Frontal cortex (tissue), 3 donors: ENCODE measurements at regions not wholly inside any gene's neighbourhood (a gene's known extent, or its start where the extent isn't known, plus 50 kb on each side); places are given as distances from the start of the nearest gene placed in this dataset.
A peak's percentile ranks its signal among the peaks of the same experiment; 100 is the strongest.

Source experiments
- DNase-seq, 2 donors: peaks; one replicate each; pipeline ENCODE4 v3.0.0; 2012; ENCODE audit warnings: low spot score in 2 of 2
- FAIRE-seq: peaks from 2 replicates; lab custom pipeline; 2012; peaks lifted over from hg19 to GRCh38; lab: Jason Lieb, UNC
- donor health status: control.
- donor health status: control.
- donor health status: control.

DNA sequence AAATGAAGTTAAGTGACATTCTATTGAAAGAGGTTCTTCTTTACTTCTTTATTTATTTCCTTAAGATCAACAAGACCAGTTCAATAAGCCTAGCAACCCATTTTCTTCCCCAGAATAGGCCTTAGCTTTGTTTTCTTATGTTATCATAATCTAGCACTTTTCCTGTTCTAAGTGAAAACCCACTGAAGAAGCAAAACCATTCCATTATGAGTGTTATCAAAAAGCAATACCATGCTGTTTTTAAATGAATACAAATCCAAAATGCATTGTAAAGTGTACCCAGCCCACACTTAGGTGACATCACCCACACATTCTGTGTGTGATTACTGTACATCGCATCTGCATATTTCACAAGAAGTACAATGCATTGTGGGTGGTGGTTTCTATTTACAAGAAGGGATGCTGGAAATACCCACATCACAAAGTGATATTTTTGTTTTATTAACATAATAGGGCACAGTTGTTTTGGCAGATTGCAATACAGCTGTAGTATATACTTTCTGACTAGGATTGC, 679.5 kb downstream of the KCNJ3 start:
- DNase-seq (no peak), FAIRE-seq (no peak)

DNA sequence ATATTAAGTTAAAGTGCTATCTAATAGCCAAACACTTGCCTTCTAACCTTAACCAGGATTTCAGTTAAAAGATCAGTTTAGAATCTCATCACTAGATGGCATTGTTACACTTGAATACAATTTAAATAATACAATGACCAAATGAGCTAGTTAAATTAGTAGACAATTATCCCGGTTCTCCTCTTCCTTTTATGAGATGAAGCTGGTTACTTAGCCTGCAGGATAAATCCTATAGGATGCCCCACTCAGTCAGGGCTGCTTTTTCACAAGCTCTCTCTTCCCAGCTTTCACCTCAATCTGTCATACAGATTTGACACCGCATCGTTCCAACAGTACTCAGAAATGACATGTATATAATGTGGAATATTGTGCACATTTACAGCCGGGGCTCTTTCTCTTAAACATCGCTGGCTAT, 678.8 kb downstream of the KCNJ3 start:
- no peak for DNase-seq
- FAIRE-seq: peak; percentile 93

DNA sequence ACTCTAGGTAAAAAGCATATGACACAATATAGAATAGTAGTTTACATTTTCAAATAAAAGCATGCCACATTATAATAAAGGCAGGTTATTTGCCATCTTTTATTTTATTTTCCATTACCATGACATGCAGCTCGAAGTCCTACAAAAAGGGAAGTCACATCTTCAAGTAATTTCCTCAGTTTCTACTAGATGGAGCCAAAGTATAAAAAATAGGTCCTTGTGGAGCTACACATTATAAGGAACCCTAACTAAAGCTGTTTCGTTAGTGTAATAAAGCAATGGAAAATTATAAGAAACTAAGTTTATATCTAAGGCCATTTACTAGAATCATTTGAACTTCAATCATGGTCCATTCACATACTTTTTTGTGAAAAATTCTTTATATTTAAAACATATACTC, 674.5 kb downstream of the KCNJ3 start:
- FAIRE-seq: no peak
- DNase-seq: no peak

DNA sequence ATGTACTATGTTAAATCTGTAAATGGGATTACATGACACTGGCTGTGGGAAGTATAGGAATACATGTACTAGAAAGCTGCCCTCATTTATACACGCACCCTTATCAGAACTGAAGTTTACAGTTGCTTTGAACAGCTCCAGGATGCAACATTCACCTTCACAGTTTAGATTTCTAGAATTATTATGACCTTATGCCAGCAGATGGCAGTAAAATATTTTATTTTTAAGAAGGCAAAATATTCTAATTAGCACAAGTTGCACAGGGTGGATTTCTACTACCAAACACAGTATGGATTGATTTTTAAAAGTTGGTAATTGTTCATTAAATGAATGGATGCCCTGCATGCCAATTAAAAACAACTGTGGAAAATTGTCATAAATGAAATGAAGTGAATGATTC, 670.4 kb downstream of the KCNJ3 start:
- FAIRE-seq (no peak), DNase-seq (no peak)

DNA sequence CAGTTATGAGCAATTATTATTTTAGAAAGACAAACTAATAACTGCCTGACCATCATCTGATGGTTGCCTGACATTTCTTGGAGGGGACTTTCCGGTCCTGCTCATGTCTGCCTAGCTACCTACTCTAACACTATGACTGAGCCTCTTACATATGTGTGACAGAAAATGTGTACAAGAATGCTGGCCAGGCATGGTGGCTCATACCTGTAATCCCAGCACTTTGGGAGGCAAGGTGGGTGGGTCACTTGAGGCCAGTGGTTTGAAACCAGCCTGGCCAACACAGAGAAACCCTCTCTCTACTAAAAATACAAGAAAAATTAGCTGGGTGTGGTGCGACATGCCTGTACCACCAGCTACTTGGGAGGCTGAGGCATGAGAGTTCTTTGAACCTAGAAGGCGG, 666.3 kb downstream of the KCNJ3 start:
- no peak for DNase-seq
- FAIRE-seq: no peak

DNA sequence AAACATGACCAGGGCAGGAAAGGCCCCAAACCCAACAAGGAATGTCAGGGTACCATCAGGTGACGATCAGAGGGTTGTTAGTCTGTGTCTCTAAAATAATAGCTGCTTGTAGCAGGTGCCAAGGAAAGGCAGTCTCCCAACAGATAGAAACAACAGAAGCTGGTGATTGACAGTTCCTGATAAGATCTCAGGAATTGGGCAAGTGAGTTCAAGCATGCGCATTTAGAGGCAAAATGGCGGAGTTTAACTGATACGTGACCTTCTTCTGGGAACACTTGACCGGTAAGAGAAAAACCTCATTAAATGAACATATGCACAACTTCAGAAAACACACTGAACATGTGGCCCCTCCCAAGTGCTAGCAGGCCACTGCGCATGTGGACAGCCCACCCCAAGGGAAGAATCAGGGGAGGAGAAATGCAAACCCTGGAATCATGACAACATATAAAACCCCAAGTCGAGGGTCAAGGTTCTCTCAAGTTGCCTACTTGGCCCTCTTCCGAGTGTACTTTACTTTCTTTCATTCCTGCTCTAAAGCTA, 664.9 kb downstream of the KCNJ3 start:
- no peak for FAIRE-seq
- DNase-seq: no peak

DNA sequence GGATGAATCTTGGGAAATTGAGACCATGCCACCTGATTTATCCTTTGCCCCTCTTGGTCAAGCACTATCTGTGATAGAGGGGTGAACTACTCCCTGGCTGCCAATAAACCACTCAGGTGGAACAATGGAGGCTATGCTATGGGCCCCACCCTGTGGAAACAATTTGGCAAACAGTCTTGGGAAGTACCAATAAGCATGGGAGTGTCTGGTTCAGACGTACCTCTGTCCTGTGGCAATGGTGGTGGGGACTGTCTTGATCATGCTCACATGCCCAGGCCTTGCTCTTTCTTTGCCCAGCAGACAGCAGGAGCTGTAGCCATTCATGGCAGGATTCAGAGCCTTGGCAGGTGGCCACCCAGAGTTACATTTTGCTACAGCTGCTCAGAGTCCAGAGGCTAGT, 658.7 kb downstream of the KCNJ3 start:
- DNase-seq (no peak), FAIRE-seq (no peak)

DNA sequence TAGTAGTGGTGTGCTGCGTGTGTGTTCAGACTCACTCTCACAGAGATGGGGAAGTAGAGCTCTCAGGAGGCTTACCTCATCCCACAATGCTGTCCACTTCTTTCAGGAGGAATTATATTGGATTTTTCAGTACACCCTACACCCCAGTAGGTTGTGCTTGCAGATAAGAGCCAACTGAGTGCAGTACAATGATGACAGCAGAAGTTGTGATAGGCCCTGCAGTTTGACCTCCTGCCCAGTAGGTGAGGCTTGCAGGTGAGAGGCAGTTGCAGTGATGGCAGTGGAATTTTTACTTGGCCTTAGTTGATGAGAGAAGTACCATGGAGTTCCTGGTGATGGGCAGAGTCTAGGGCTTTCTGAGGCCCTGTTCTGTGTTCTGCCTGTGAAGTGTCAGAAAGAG, 657.8 kb downstream of the KCNJ3 start:
- DNase-seq (no peak), FAIRE-seq (no peak)

DNA sequence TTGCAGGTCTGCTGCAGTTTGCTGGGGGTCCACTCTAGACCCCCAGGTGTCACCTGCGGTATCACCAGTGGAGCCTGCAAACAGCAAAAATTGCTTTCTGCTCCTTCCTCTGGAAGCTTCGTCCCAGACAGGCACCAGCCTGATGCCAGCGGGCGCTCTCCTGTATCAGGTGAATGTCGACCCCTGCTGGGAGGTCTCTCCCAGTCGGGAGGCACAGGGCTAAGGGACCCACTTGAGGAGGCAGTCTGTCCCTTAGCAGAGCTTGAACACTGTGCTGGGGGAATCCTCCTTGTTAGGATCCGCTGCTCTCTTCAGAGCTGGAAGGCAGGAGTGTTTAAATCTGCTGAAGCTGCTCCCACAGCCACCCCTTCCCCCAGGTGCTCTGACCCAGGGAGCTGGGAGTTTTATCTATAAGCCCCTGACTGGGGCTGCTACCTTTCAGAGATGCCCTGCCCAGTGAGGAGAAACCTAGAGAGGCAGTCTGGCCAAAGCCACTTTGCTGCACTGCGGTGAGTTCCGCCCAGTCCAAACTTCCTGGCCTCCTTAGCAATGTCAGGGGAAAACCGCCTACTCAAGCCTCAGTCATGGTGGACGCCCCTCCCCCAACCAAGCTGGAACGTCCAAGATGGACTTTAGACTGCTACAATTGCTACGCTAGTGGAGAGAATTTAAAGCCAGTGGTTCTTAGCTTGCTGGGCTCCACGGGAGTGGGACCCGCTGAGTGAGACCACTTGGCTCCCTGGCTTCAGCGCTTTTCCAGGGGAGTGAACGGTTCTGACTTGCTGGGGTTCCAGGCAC, 652.5 kb downstream of the KCNJ3 start:
- DNase-seq: no peak
- no peak for FAIRE-seq

DNA sequence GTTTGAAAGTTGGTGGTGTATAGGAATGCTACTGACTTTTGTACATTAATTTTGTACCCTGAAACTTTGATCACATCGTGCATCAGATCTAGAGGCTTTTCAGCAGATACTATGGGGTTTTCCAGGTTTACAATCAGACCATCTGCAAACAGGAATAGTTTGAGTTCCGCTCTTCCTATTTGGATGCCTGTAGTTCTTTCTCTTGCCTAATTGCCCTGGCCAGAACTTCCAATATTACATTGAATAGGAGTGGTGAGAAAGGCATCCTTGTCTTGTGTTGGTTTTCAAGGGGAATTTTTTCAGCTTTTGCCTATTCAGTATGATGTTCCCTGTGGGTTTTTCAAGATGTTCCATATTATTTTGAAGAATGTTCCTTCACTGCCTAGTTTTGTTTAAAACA, 633.5 kb downstream of the KCNJ3 start:
- no peak for FAIRE-seq
- no peak for DNase-seq

DNA sequence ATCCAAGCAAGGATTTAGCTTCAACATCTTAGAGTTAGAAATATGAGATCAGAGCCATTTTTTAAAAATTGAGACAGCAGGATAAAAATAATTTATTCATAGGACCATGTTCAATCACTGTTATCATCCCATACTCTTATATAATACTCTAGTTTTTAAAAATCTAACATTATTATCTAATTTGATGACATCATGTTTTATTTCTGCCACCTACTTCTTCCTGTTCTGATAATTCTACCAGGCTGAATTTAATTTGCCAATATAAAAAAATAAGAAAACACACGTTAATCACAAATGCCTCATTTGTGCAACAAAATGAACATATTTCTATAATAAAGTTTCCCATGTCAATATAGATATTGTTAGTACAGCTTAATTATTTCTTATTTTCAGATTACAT, 621.7 kb downstream of the KCNJ3 start:
- DNase-seq (no peak), FAIRE-seq (peak; percentile 17)

DNA sequence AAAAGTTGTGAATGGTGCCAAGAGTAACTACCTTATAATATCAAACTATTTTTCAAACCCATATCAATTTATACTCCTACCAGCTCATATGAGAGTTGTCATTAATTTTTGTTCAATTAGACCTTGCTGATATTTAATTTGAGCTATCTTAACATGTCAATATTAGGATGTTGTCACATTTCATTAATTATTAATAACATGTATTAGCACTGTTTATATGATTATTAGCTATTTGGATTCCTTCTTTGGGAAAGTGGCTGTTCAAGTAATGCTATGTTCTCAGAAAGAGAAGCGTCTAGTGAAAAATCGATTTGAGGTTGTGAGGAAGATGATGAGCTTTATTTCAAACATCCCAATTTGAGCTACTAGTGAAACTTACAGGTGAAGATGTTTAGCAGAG, 620.2 kb downstream of the KCNJ3 start:
- DNase-seq: no peak
- FAIRE-seq: no peak

DNA sequence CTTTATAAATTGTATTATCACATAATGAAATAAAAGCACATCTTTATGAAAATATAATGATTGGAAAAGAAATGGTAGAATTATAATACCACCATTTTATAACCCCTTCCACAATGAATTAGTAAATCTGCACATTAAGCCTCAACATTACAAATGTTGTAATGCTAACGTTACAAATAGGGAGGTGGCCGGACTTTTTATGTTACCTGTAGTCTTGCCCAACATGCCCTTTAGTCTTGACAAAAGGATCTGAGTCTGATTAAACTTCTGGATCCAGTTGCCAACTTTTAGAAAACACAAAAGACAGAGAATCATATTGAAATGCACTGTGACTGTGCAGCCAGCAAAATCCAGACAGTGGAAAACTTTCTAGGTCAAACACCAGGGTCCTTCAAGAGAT, 617.3 kb downstream of the KCNJ3 start:
- no peak for FAIRE-seq
- no peak for DNase-seq

DNA sequence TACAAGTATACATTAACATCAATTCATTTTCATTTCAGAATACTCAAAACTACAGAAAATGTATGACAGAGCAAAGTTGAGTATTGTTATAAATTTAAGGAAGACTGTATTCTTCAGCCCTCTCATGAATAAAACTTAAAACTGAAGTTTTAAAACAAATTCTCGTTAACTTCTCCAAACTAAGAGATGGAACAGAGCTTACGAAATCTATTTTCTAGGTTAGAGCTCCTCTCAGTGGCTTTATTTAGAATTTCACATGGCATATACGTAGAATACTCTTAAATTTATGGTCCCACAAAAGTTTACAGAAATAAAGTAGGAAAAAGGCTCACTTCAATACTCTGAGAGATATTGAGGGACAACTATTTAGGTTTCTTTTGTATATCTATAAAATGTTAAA, 612.1 kb downstream of the KCNJ3 start:
- FAIRE-seq: peak; percentile 68
- DNase-seq: no peak

DNA sequence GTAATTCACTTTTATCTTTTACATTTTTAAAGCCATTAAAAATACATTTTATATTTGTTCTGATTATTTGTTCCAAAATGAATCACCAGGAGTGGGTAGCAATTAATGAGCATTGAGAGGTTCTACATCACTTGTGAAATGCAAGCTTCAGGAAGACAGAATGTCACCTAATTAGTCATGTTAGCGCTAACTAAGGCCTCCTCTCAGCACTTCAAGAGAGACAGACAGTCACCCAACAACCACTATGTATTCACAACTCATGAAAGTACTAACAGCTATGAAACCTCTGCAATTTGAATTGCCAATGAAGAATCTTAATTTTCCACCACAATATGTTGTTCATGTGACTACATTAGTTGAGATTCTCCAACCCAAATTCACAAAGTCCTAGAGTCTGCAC, 611.0 kb downstream of the KCNJ3 start:
- DNase-seq: no peak
- FAIRE-seq: no peak

DNA sequence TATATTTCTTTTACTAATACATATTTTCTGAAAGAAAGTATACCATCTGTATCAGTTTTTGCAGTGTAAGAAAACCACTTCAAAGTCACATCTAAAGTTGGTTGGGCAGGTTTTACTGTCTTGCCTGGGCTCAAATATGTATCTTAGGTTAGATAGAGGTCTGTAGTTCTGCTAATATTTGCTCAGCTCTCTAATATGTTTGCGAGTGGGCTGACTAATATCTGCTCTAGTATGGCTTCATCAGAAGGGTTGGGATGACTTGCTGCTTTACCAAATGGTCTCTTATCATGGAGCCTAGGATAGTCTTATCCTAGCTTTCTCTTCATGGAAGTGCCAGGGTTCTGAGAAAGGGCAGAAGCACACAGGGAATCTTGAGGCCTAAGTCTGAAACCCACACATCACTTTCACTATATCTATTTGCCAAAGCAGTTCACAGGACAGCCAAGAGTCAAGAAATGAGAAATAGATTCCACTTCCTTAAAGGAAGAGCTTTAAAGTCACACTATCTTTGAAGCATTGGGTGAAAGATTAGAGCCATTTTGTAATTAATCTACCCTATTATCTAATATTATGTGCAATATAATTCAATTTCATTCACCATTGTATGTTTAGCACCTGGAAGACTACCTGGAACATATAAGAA, 610.0 kb downstream of the KCNJ3 start:
- FAIRE-seq: no peak
- no peak for DNase-seq

DNA sequence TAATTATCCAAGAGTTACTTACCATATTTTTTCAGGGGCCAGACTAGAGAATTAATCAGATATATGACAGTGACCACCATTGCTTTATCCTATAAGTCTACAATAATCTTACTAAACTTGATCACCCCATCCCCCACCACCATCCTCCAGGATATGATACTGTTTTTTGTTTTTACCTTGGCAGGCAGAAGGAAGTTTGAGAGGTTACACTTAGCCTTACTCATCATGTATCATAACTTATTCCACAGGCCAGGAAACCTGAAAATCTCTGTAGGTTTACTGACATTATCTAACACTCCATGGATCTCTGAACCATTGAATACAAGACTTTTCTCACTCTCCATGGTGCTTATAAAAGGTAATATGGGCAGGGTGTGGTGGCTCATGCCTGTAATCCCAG, 602.7 kb downstream of the KCNJ3 start:
- no peak for DNase-seq
- no peak for FAIRE-seq

DNA sequence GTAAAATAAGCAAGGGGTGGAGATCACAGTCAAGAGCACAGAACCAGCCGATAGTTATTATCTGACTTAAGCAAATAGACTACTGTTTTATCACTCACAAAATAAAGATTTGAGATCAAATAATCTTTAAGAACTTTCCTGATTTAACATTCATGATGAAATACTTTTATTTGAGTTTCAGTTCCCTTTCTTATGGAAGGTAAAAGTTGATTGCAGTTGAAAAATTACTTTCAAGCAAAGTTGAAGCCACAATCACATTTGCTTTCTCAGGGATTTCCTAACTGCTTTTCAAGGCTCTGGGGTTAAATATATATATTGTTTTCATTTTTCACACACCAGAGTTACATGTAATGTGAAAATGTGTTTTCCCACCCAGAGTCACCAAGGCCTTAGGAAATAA, 599.5 kb downstream of the KCNJ3 start:
- DNase-seq (no peak), FAIRE-seq (no peak)

DNA sequence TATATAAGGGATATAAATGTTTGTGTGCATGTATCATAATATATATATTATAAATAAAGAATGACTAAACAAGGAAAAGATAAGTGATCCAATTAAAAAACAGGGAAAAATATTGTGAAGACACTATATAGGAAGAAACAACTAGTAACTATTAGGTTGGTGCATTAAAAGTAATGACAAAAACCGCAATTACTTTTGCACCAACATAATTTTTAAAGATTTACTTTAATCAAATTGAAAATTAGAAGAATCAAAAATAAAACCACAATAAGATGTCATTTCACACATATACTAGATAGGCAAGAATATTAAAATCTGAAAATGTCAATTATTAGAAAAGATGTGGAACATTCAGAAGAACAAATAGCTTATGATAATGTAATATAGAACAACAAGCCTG, 595.9 kb downstream of the KCNJ3 start:
- FAIRE-seq (peak; percentile 53), DNase-seq (no peak)

DNA sequence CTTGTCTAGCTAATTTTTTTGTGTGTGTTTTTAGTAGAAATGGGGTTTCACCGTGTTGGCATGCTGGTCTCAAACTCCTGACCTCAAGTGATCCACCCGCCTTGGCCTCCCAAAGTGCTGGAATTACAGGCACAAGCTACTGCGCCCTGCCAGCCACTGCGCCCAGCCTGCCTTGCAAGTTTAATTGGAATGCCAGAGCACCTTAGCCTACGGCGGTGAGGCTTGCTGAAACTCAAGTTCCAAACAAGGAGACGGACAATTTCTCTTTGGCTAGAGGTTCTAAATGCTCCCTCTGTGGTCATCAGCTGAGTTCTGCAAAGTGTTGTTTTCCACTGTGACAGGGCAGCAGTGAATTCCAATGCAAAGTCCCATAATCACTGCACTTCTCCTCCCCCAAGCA, 583.4 kb downstream of the KCNJ3 start:
- FAIRE-seq (no peak), DNase-seq (no peak)

DNA sequence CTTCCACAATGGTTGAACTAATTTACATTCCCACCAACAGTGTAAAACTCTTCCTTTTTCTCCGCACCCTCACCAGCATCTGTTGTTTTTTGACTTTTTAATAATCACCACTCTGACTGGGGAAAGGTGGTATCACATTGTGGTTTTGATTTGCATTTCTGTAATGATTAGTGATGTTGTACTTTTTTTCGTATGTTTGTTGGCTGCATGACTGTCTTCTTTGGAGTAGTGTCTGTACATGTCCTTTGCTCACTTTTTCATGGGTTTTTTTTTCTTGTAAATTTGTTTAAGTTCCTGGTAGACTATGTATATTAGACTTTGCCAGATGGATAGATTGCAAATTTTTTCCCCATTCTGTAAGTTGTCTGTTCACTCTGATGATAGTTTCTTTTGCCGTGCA, 574.8 kb downstream of the KCNJ3 start:
- DNase-seq: no peak
- FAIRE-seq: no peak
